ENCODE measurements at regions not wholly inside any gene's neighbourhood (a gene's known extent, or its start where the extent isn't known, plus 50 kb on each side); places are given as distances from the start of the nearest gene placed in this dataset.
"Not testable (repeated sequence)": the region's sequence is repeated elsewhere in the genome, so short reads cannot be mapped to it uniquely, and the experiment has no call there.

GRCh38 chr10:29698773-29699490 lies 64.2 kb upstream of the SVIL start:
- CTCF ChIA-PET: interaction anchor here (1.3 kb wide), 1 partner anchor 10 kb away, joined by 5 read pairs; no protein-coding TSS in a partner anchor
- intact Hi-C loops (cut with micrococcal nuclease): no loop called here

GRCh38 chr10:29696581-29696980 lies 61.8 kb upstream of the SVIL start:
- H3K4me2 ChIP-seq (ENCODE audit: insufficient read depth, low read length); H3K4me3 ChIP-seq (replicated peaks in 1 of 3; ENCODE audit: insufficient read depth in 1 of 3, low read depth in 1 of 3, low read length in 3 of 3); H4K20me1 ChIP-seq (replicated peaks; ENCODE audit: control insufficient read depth, extremely low read depth, insufficient read depth, low read length); H3K9ac ChIP-seq (replicated peaks; ENCODE audit: extremely low read depth, insufficient read depth, low read length); intact Hi-C loops (cut with micrococcal nuclease); FAIRE-seq; H3K27ac ChIP-seq (ENCODE audit: insufficient read depth, low read depth, low read length); POLR2A ChIA-PET; BruUV-seq (replicated peaks); H3K9me3 ChIP-seq (replicated peaks; ENCODE audit: control insufficient read depth, insufficient read depth, low read length); DNase-seq (ENCODE audit: low read depth, low spot score); H3K27me3 ChIP-seq (ENCODE audit: control insufficient read depth in 2 of 2, insufficient read depth in 2 of 2, low read length in 2 of 2); dilution Hi-C loops (cut with MboI; ENCODE audit: extremely low pct_ligation_motif_present, low sequenced_read_pairs); H3K9me1 ChIP-seq (replicated peaks; ENCODE audit: control insufficient read depth, extremely low read depth, insufficient read depth, low read length); H2AFZ ChIP-seq (ENCODE audit: low read depth, low read length); CTCF ChIA-PET; H3K36me3 ChIP-seq (ENCODE audit: control insufficient read depth in 2 of 2, extremely low read depth in 1 of 2, insufficient read depth in 2 of 2, low read length in 2 of 2); H3K79me2 ChIP-seq (ENCODE audit: control insufficient read depth, insufficient read depth, low read length): not testable (repeated sequence)
- H3K4me1 ChIP-seq (ENCODE audit: control insufficient read depth, extremely low read depth, insufficient read depth, low read length): peaks cover 22% of the 10 kb centered on the region

More at GRCh38 chr10:29698773-29699490, 64.2 kb upstream of the SVIL start:
- Histone ChIP-seq H3K9ac (replicated peaks; ENCODE audit: extremely low read depth, insufficient read depth, low read length) (no peak overlapping the region), H3K79me2 (ENCODE audit: control insufficient read depth, insufficient read depth, low read length) (peaks cover 1% of the 10 kb centered on the region), H3K4me3 (replicated peaks in 1 of 3; ENCODE audit: insufficient read depth in 1 of 3, low read depth in 1 of 3, low read length in 3 of 3) (no peak overlapping the region), H3K27me3 (ENCODE audit: control insufficient read depth in 2 of 2, insufficient read depth in 2 of 2, low read length in 2 of 2) (no peaks in the 10 kb centered on the region), H3K9me3 (replicated peaks; ENCODE audit: control insufficient read depth, insufficient read depth, low read length) (no peaks in the 10 kb centered on the region), H3K4me1 (ENCODE audit: control insufficient read depth, extremely low read depth, insufficient read depth, low read length) (peaks cover 4% of the 10 kb centered on the region), H3K27ac (ENCODE audit: insufficient read depth, low read depth, low read length) (no peak overlapping the region), H3K9me1 (replicated peaks; ENCODE audit: control insufficient read depth, extremely low read depth, insufficient read depth, low read length) (no peaks in the 10 kb centered on the region), H4K20me1 (replicated peaks; ENCODE audit: control insufficient read depth, extremely low read depth, insufficient read depth, low read length) (no peaks in the 10 kb centered on the region), H2AFZ (ENCODE audit: low read depth, low read length) (no peak overlapping the region), H3K4me2 (ENCODE audit: insufficient read depth, low read length) (no peak overlapping the region), H3K36me3 (ENCODE audit: control insufficient read depth in 2 of 2, extremely low read depth in 1 of 2, insufficient read depth in 2 of 2, low read length in 2 of 2) (no peaks in the 10 kb centered on the region)
- POLR2A ChIA-PET: no interaction called here
- DNase-seq (ENCODE audit: low read depth, low spot score) (no peak), FAIRE-seq (no peak)
- no peak for TF ChIP-seq CTCF (IDR thresholded peaks at IDR 0.05; ENCODE audit: extremely low read depth in 1 of 2, insufficient read depth in 1 of 2, low read depth in 1 of 2, low read length in 2 of 2)
- TF ChIP-seq EZH2 (IDR thresholded peaks at IDR 0.05; ENCODE audit: borderline replicate concordance, low read depth, low read length, severe bottlenecking): no peak
- TF ChIP-seq POLR2AphosphoS5 (IDR thresholded peaks at IDR 0.05; ENCODE audit: insufficient read depth, low read depth, low read length): no peak
- no peak for TF ChIP-seq POLR2A (IDR thresholded peaks at IDR 0.05; ENCODE audit: low read depth, low read length)
- TF ChIP-seq MAX (IDR thresholded peaks at IDR 0.05; ENCODE audit: insufficient read depth, insufficient read length): no peak
- dilution Hi-C loops (cut with MboI; ENCODE audit: extremely low pct_ligation_motif_present, low sequenced_read_pairs): no loop called here
- no TSS peak for BruUV-seq (replicated peaks)

All from endothelial cell of umbilical vein (primary cell).